NT2/D1 (cell line): ENCODE measurements at regions not wholly inside any gene's neighbourhood (a gene's known extent, or its start where the extent isn't known, plus 50 kb on each side); places are given as distances from the start of the nearest gene placed in this dataset.

Experiments used
- YY1 ChIP-seq: IDR thresholded peaks from 2 replicates; pipeline ENCODE4 v1.6.1; 2011; ENCODE audit not compliant: insufficient read length, insufficient read depth
- ZNF274 ChIP-seq: IDR thresholded peaks from 2 replicates; pipeline ENCODE4 v1.6.1; 2011; ENCODE audit warnings: mild to moderate bottlenecking, low read depth, low read length

- TF ChIP-seq YY1 (no peak), ZNF274 (no peak)
Observed at GRCh38 chr17:13118311-13118710, 100.5 kb upstream of the ELAC2 start.
